ENCODE measurements at regions not wholly inside any gene's neighbourhood (a gene's known extent, or its start where the extent isn't known, plus 50 kb on each side); places are given as distances from the start of the nearest gene placed in this dataset.

GRCh38 chr7:145151676-145152075 lies 315.8 kb upstream of the TPK1 start:
- no peak for DNase-seq (ENCODE audit: low spot score)
- Histone ChIP-seq H3K27me3 (replicated peaks; ENCODE audit: insufficient read depth) (no peaks in the 10 kb centered on the region), H3K4me1 (ENCODE audit: control insufficient read depth in 1 of 2, low read depth in 2 of 2) (no peaks in the 10 kb centered on the region), H3K4me3 (no peak overlapping the region), H3K9me3 (no peaks in the 10 kb centered on the region), H3K27ac (no peak overlapping the region), H3K36me3 (no peaks in the 10 kb centered on the region)
- no peak for TF ChIP-seq CTCF (IDR thresholded peaks at IDR 0.05)
- no peak for ATAC-seq (ENCODE audit: insufficient number of reproducible peaks, low FRiP score, low read depth)

- no peaks in the 10 kb centered on the region for H3K4me1 ChIP-seq (ENCODE audit: control insufficient read depth in 1 of 2, low read depth in 2 of 2)
- H3K36me3 ChIP-seq = no peaks in the 10 kb centered on the region
- no peak for ATAC-seq (ENCODE audit: insufficient number of reproducible peaks, low FRiP score, low read depth)
- H3K9me3 ChIP-seq = no peaks in the 10 kb centered on the region
- no peak overlapping the region for H3K27ac ChIP-seq
- TF ChIP-seq CTCF (IDR thresholded peaks at IDR 0.05) = no peak
- H3K27me3 ChIP-seq (replicated peaks; ENCODE audit: insufficient read depth) = no peaks in the 10 kb centered on the region
- no peak for DNase-seq (ENCODE audit: low spot score)
- no peak overlapping the region for H3K4me3 ChIP-seq
Measured at GRCh38 chr7:145147865-145148264, 312.0 kb upstream of the TPK1 start.

GRCh38 chr7:145143685-145144084 lies 307.8 kb upstream of the TPK1 start:
- Histone ChIP-seq H3K27ac (no peak overlapping the region), H3K4me3 (no peak overlapping the region), H3K9me3 (no peaks in the 10 kb centered on the region), H3K36me3 (no peaks in the 10 kb centered on the region), H3K4me1 (ENCODE audit: control insufficient read depth in 1 of 2, low read depth in 2 of 2) (no peaks in the 10 kb centered on the region), H3K27me3 (replicated peaks; ENCODE audit: insufficient read depth) (no peaks in the 10 kb centered on the region)
- TF ChIP-seq CTCF (IDR thresholded peaks at IDR 0.05) = no peak
- no peak for ATAC-seq (ENCODE audit: insufficient number of reproducible peaks, low FRiP score, low read depth)
- no peak for DNase-seq (ENCODE audit: low spot score)

GRCh38 chr7:145134377-145134776 lies 298.5 kb upstream of the TPK1 start:
- H3K27me3 ChIP-seq (replicated peaks; ENCODE audit: insufficient read depth) = no peaks in the 10 kb centered on the region
- no peak overlapping the region for H3K4me3 ChIP-seq
- no peaks in the 10 kb centered on the region for H3K9me3 ChIP-seq
- ATAC-seq (ENCODE audit: insufficient number of reproducible peaks, low FRiP score, low read depth) (no peak), DNase-seq (ENCODE audit: low spot score) (no peak)
- TF ChIP-seq CTCF (IDR thresholded peaks at IDR 0.05) = no peak
- H3K4me1 ChIP-seq (ENCODE audit: control insufficient read depth in 1 of 2, low read depth in 2 of 2) = no peaks in the 10 kb centered on the region
- no peak overlapping the region for H3K27ac ChIP-seq
- no peaks in the 10 kb centered on the region for H3K36me3 ChIP-seq

- TF ChIP-seq CTCF (IDR thresholded peaks at IDR 0.05) = no peak
- H3K27me3 ChIP-seq (replicated peaks; ENCODE audit: insufficient read depth) = no peaks in the 10 kb centered on the region
- ATAC-seq (ENCODE audit: insufficient number of reproducible peaks, low FRiP score, low read depth) = no peak
Measured at GRCh38 chr7:145123502-145123901, 287.6 kb upstream of the TPK1 start.

More at GRCh38 chr7:145123502-145123901, 287.6 kb upstream of the TPK1 start:
- DNase-seq (ENCODE audit: low spot score) = no peak
- H3K9me3 ChIP-seq = no peaks in the 10 kb centered on the region
- H3K4me1 ChIP-seq (ENCODE audit: control insufficient read depth in 1 of 2, low read depth in 2 of 2) = no peaks in the 10 kb centered on the region
- no peak overlapping the region for H3K4me3 ChIP-seq
- H3K27ac ChIP-seq = no peak overlapping the region
- H3K36me3 ChIP-seq = no peaks in the 10 kb centered on the region

Data from thoracic aorta (tissue), 2 donors.